Nephron (organoid): ENCODE measurements at regions not wholly inside any gene's neighbourhood (a gene's known extent, or its start where the extent isn't known, plus 50 kb on each side); places are given as distances from the start of the nearest gene placed in this dataset.

Experiments used
- H3K27ac Mint-ChIP-seq, 3 experiments: 2 replicates each; pipeline ENCODE4 v1.8.0; 2020; ENCODE audit warnings: mixed read lengths in 3 of 3, mild to moderate bottlenecking in 2 of 3, moderate library complexity in 1 of 3
- H3K27me3 Mint-ChIP-seq: 2 replicates; pipeline ENCODE4 v1.8.0; 2021; ENCODE audit warnings: low read depth, mild to moderate bottlenecking, moderate library complexity, mixed read lengths
- H3K36me3 Mint-ChIP-seq: 2 replicates; pipeline ENCODE4 v1.8.0; 2020; ENCODE audit warnings: low read depth, mixed read lengths
- H3K4me1 Mint-ChIP-seq: 2 replicates; pipeline ENCODE4 v1.8.0; 2020; ENCODE audit warnings: mixed read lengths
- H3K4me3 Mint-ChIP-seq, 3 experiments: 2 replicates each; pipeline ENCODE4 v1.8.0; 2020; ENCODE audit warnings: mild to moderate bottlenecking in 3 of 3, mixed read lengths in 3 of 3, moderate library complexity in 2 of 3
- H3K9me3 Mint-ChIP-seq: 2 replicates; pipeline ENCODE4 v1.8.0; 2020; ENCODE audit warnings: mixed read lengths
- CTCF ChIP-seq, 3 experiments: fragments of 200-600 bp; sonication (generic); IDR thresholded peaks; one replicate each; pipeline ENCODE4 v1.5.0; 2021; ENCODE audit warnings: antibody characterized with exemption in 3 of 3; ENCODE audit not compliant: unreplicated experiment in 3 of 3

- no peak for TF ChIP-seq CTCF (IDR thresholded peaks at IDR 0.05; ENCODE audit: unreplicated experiment in 3 of 3)
- H3K4me3 Mint-ChIP-seq: no peak overlapping the region
- no peaks in the 10 kb centered on the region for H3K4me1 Mint-ChIP-seq
- no peaks in the 10 kb centered on the region for H3K36me3 Mint-ChIP-seq
- no peaks in the 10 kb centered on the region for H3K27me3 Mint-ChIP-seq
- H3K27ac Mint-ChIP-seq: no peak overlapping the region
- peaks cover 19% of the 10 kb centered on the region for H3K9me3 Mint-ChIP-seq
Measured at GRCh38 chr1:71345491-71345890, 264.7 kb upstream of the ZRANB2 start.

GRCh38 chr1:71343686-71344416, 263.0 kb upstream of the ZRANB2 start:
- H3K36me3 Mint-ChIP-seq: no peaks in the 10 kb centered on the region
- peaks cover 30% of the 10 kb centered on the region for H3K9me3 Mint-ChIP-seq
- no peak overlapping the region for H3K27ac Mint-ChIP-seq
- no peak overlapping the region for H3K4me3 Mint-ChIP-seq
- no peaks in the 10 kb centered on the region for H3K4me1 Mint-ChIP-seq
- no peak for TF ChIP-seq CTCF (IDR thresholded peaks at IDR 0.05; ENCODE audit: unreplicated experiment in 3 of 3)
- no peaks in the 10 kb centered on the region for H3K27me3 Mint-ChIP-seq

- no peaks in the 10 kb centered on the region for H3K36me3 Mint-ChIP-seq
- H3K27me3 Mint-ChIP-seq: no peaks in the 10 kb centered on the region
- TF ChIP-seq CTCF (IDR thresholded peaks at IDR 0.05; ENCODE audit: unreplicated experiment in 3 of 3): no peak
- no peaks in the 10 kb centered on the region for H3K4me1 Mint-ChIP-seq
- no peak overlapping the region for H3K4me3 Mint-ChIP-seq
- H3K27ac Mint-ChIP-seq: no peak overlapping the region
- H3K9me3 Mint-ChIP-seq: peaks cover 44% of the 10 kb centered on the region
Measured at GRCh38 chr1:71339238-71339637, 258.4 kb upstream of the ZRANB2 start.

GRCh38 chr1:71330991-71331390, 250.2 kb upstream of the ZRANB2 start:
- TF ChIP-seq CTCF (IDR thresholded peaks at IDR 0.05; ENCODE audit: unreplicated experiment in 3 of 3): no peak
- H3K4me1 Mint-ChIP-seq: no peaks in the 10 kb centered on the region
- no peak overlapping the region for H3K4me3 Mint-ChIP-seq
- no peaks in the 10 kb centered on the region for H3K27me3 Mint-ChIP-seq
- no peak overlapping the region for H3K27ac Mint-ChIP-seq
- peaks cover 18% of the 10 kb centered on the region for H3K9me3 Mint-ChIP-seq
- no peaks in the 10 kb centered on the region for H3K36me3 Mint-ChIP-seq

GRCh38 chr1:71324671-71325267, 243.9 kb upstream of the ZRANB2 start:
- H3K9me3 Mint-ChIP-seq: peaks cover 25% of the 10 kb centered on the region
- H3K4me3 Mint-ChIP-seq: no peak overlapping the region
- H3K36me3 Mint-ChIP-seq: no peaks in the 10 kb centered on the region
- no peak for TF ChIP-seq CTCF (IDR thresholded peaks at IDR 0.05; ENCODE audit: unreplicated experiment in 3 of 3)
- no peaks in the 10 kb centered on the region for H3K27me3 Mint-ChIP-seq
- H3K4me1 Mint-ChIP-seq: no peaks in the 10 kb centered on the region
- H3K27ac Mint-ChIP-seq: no peak overlapping the region

- TF ChIP-seq CTCF (IDR thresholded peaks at IDR 0.05; ENCODE audit: unreplicated experiment in 3 of 3): no peak
- H3K27me3 Mint-ChIP-seq: no peaks in the 10 kb centered on the region
- no peaks in the 10 kb centered on the region for H3K4me1 Mint-ChIP-seq
- H3K9me3 Mint-ChIP-seq: peaks cover 4% of the 10 kb centered on the region
- no peak overlapping the region for H3K27ac Mint-ChIP-seq
- H3K4me3 Mint-ChIP-seq: no peak overlapping the region
- H3K36me3 Mint-ChIP-seq: no peaks in the 10 kb centered on the region
Measured at GRCh38 chr1:71312545-71312944, 231.7 kb upstream of the ZRANB2 start.
